Breast epithelium (tissue), 3 donors: ENCODE measurements at regions not wholly inside any gene's neighbourhood (a gene's known extent, or its start where the extent isn't known, plus 50 kb on each side); places are given as distances from the start of the nearest gene placed in this dataset.

Experiments
- CTCF ChIP-seq, 3 donors: fragments of 450-650 bp; IDR thresholded peaks; one replicate each; pipeline ENCODE4 v1.5.1; 2016 to 2017; ENCODE audit warnings: antibody characterized with exemption in 3 of 3, mild to moderate bottlenecking in 3 of 3, moderate library complexity in 3 of 3
- POLR2A ChIP-seq: fragments of 450-650 bp; IDR thresholded peaks from one replicate; pipeline ENCODE4 v1.6.1; 2016; ENCODE audit warnings: antibody characterized with exemption, mild to moderate bottlenecking, moderate library complexity
- POLR2AphosphoS5 ChIP-seq, 3 donors: sonication (generic); formaldehyde crosslinking; IDR thresholded peaks; one replicate each; pipeline ENCODE4 v1.6.1; 2017; ENCODE audit warnings: antibody characterized with exemption in 3 of 3

GRCh38 chr3:15977090-15977489 lies 179.3 kb upstream of the ANKRD28 start:
- TF ChIP-seq POLR2AphosphoS5 (IDR thresholded peaks at IDR 0.05) (no peak), POLR2A (no peak), CTCF (IDR thresholded peaks at IDR 0.05) (no peak)
